Hindlimb muscle (tissue), 1 donor: ENCODE measurements at regions not wholly inside any gene's neighbourhood (a gene's known extent, or its start where the extent isn't known, plus 50 kb on each side); places are given as distances from the start of the nearest gene placed in this dataset.
"Not testable (repeated sequence)": the region's sequence is repeated elsewhere in the genome, so short reads cannot be mapped to it uniquely, and the experiment has no call there.

Experiments
- DNase-seq: peaks from one replicate; pipeline ENCODE4 v3.0.0-alpha.2; 2013

GRCh38 chr16:31754998-31755615 is 118.5 kb upstream of the ZNF267 start:
- no peak for DNase-seq

- DNase-seq, result no peak
Observed at GRCh38 chr16:31764103-31764502, 109.5 kb upstream of the ZNF267 start.

GRCh38 chr16:31767267-31767666 is 106.3 kb upstream of the ZNF267 start:
- DNase-seq, result no peak

- DNase-seq, result no peak
Observed at GRCh38 chr16:31780342-31780741, 93.3 kb upstream of the ZNF267 start.

GRCh38 chr16:31785126-31785525 is 88.5 kb upstream of the ZNF267 start:
- DNase-seq, result no peak

- no peak for DNase-seq
Observed at GRCh38 chr16:31807086-31807485, 66.5 kb upstream of the ZNF267 start.

GRCh38 chr16:31810863-31811262 is 62.7 kb upstream of the ZNF267 start:
- no peak for DNase-seq

GRCh38 chr16:31816141-31816540 is 57.5 kb upstream of the ZNF267 start:
- DNase-seq, result not testable (repeated sequence)

- DNase-seq, result no peak
Observed at GRCh38 chr16:31819386-31819785, 54.2 kb upstream of the ZNF267 start.

- DNase-seq, result no peak
Observed at GRCh38 chr16:31819948-31820347, 53.7 kb upstream of the ZNF267 start.
